HTR-8/SVneo (cell line): ENCODE measurements at regions not wholly inside any gene's neighbourhood (a gene's known extent, or its start where the extent isn't known, plus 50 kb on each side); places are given as distances from the start of the nearest gene placed in this dataset.
A peak's percentile ranks its signal among the peaks of the same experiment; 100 is the strongest.

Source experiments
- DNase-seq: peaks from one replicate; pipeline ENCODE4 v3.0.0; 2011; ENCODE audit warnings: low spot score, mixed read lengths; ENCODE audit not compliant: insufficient read length
- FAIRE-seq: peaks from 2 replicates; lab custom pipeline; 2011; peaks lifted over from hg19 to GRCh38; lab: Jason Lieb, UNC

- DNase-seq (no peak), FAIRE-seq (no peak)
Observed at GRCh38 chr12:114201794-114202193, 204.2 kb downstream of the TBX5 start.

GRCh38 chr12:114194956-114195355 lies 211.0 kb downstream of the TBX5 start:
- DNase-seq (no peak), FAIRE-seq (no peak)

GRCh38 chr12:114194066-114194465 lies 211.9 kb downstream of the TBX5 start:
- FAIRE-seq = no peak
- DNase-seq = no peak

- no peak for FAIRE-seq
Observed at GRCh38 chr12:114193474-114193873, 212.5 kb downstream of the TBX5 start.

GRCh38 chr12:114192549-114192948 lies 213.4 kb downstream of the TBX5 start:
- DNase-seq = no peak
- no peak for FAIRE-seq

More at GRCh38 chr12:114193474-114193873, 212.5 kb downstream of the TBX5 start:
- DNase-seq = no peak

GRCh38 chr12:114192013-114192412 lies 213.9 kb downstream of the TBX5 start:
- FAIRE-seq (no peak), DNase-seq (no peak)

- DNase-seq (no peak), FAIRE-seq (no peak)
Observed at GRCh38 chr12:114191581-114191980, 214.4 kb downstream of the TBX5 start.

GRCh38 chr12:114190971-114191370 lies 215.0 kb downstream of the TBX5 start:
- no peak for FAIRE-seq
- no peak for DNase-seq

- FAIRE-seq = no peak
- DNase-seq = no peak
Observed at GRCh38 chr12:114189266-114189665, 216.7 kb downstream of the TBX5 start.

- DNase-seq (no peak), FAIRE-seq (no peak)
Observed at GRCh38 chr12:114186241-114187002, 219.5 kb downstream of the TBX5 start.

- DNase-seq (no peak), FAIRE-seq (no peak)
Observed at GRCh38 chr12:114185036-114185435, 218.9 kb upstream of the RBM19 start.

- no peak for DNase-seq
- FAIRE-seq = no peak
Observed at GRCh38 chr12:114174326-114174725, 208.2 kb upstream of the RBM19 start.

- FAIRE-seq = no peak
Observed at GRCh38 chr12:114172135-114172534, 206.0 kb upstream of the RBM19 start.

GRCh38 chr12:114168061-114168460 lies 201.9 kb upstream of the RBM19 start:
- FAIRE-seq = no peak
- DNase-seq = no peak

More at GRCh38 chr12:114172135-114172534, 206.0 kb upstream of the RBM19 start:
- no peak for DNase-seq

- FAIRE-seq (no peak), DNase-seq (no peak)
Observed at GRCh38 chr12:114167431-114167830, 201.3 kb upstream of the RBM19 start.

GRCh38 chr12:114166362-114166761 lies 200.2 kb upstream of the RBM19 start:
- DNase-seq (peak; percentile 7), FAIRE-seq (no peak)

- no peak for DNase-seq
Observed at GRCh38 chr12:114165921-114166320, 199.8 kb upstream of the RBM19 start.

GRCh38 chr12:114164351-114164750 lies 198.2 kb upstream of the RBM19 start:
- no peak for DNase-seq
- FAIRE-seq = no peak

More at GRCh38 chr12:114165921-114166320, 199.8 kb upstream of the RBM19 start:
- FAIRE-seq = no peak

GRCh38 chr12:114163771-114164170 lies 197.6 kb upstream of the RBM19 start:
- FAIRE-seq (no peak), DNase-seq (no peak)

GRCh38 chr12:114160445-114160844 lies 194.3 kb upstream of the RBM19 start:
- DNase-seq (no peak), FAIRE-seq (no peak)

- no peak for FAIRE-seq
Observed at GRCh38 chr12:114152890-114153289, 186.8 kb upstream of the RBM19 start.

GRCh38 chr12:114152066-114152465 lies 185.9 kb upstream of the RBM19 start:
- FAIRE-seq (no peak), DNase-seq (no peak)

More at GRCh38 chr12:114152890-114153289, 186.8 kb upstream of the RBM19 start:
- no peak for DNase-seq
